ENCODE measurements at regions not wholly inside any gene's neighbourhood (a gene's known extent, or its start where the extent isn't known, plus 50 kb on each side); places are given as distances from the start of the nearest gene placed in this dataset.

GRCh38 chr6:1068068-1068467 lies 243.8 kb upstream of the FOXQ1 start (continued):
- no peak for TF ChIP-seq ZFP69B (tag by site-specific recombination; IDR thresholded peaks at IDR 0.05)
- TF ChIP-seq ZBTB21 (tag by site-specific recombination; IDR thresholded peaks at IDR 0.05), result 0 out of 2 replicates have a peak, but pooled peaks have one; percentile 31
- no peak for TF ChIP-seq IKZF3 (tag by site-specific recombination; IDR thresholded peaks at IDR 0.05)
- no peak for TF ChIP-seq PRDM2 (tag by site-specific recombination; IDR thresholded peaks at IDR 0.05; ENCODE audit: borderline replicate concordance)
- no peak for TF ChIP-seq ZNF18 (tag by site-specific recombination; IDR thresholded peaks at IDR 0.05)
- no peak for TF ChIP-seq ZNF664 (tag by site-specific recombination; IDR thresholded peaks at IDR 0.05)
- no peak for TF ChIP-seq ELK4 (IDR thresholded peaks at IDR 0.05; ENCODE audit: borderline replicate concordance, low read depth, low read length)
- TF ChIP-seq ZFHX2 (tag by site-specific recombination; conservative IDR thresholded peaks at IDR 0.05), result no peak
- no peak for TF ChIP-seq ZNF311 (tag by site-specific recombination; IDR thresholded peaks at IDR 0.05; ENCODE audit: borderline replicate concordance)
- TF ChIP-seq ZBTB17 (tag by site-specific recombination; IDR thresholded peaks at IDR 0.05), result no peak
- no peak for TF ChIP-seq ZBTB48 (tag by site-specific recombination; IDR thresholded peaks at IDR 0.05)
- no peak; the same call in 1 of the 2 replicates for TF ChIP-seq TRIM28 (IDR thresholded peaks at IDR 0.05; ENCODE audit: borderline replicate concordance, low read length)
- TF ChIP-seq ZNF174 (tag by site-specific recombination; IDR thresholded peaks at IDR 0.05), result no peak
- TF ChIP-seq ZNF48 (tag by site-specific recombination; IDR thresholded peaks at IDR 0.05), result no peak
- TF ChIP-seq ZIC2 (tag by site-specific recombination; IDR thresholded peaks at IDR 0.05), result no peak
- no peak for TF ChIP-seq ZNF768 (tag by site-specific recombination; IDR thresholded peaks at IDR 0.05)
- TF ChIP-seq ZNF404 (tag by site-specific recombination; IDR thresholded peaks at IDR 0.05), result no peak
- no peak for TF ChIP-seq ZNF488 (tag by site-specific recombination; IDR thresholded peaks at IDR 0.05)
- no peak for TF ChIP-seq GLI4 (tag by site-specific recombination; IDR thresholded peaks at IDR 0.05)
- no peak for TF ChIP-seq HOXC10 (CRISPR knock-in tag; IDR thresholded peaks at IDR 0.05)
- TF ChIP-seq ZNF280D (tag by site-specific recombination; IDR thresholded peaks at IDR 0.05), result no peak
- no peak for TF ChIP-seq ZNF704 (tag by site-specific recombination; IDR thresholded peaks at IDR 0.05)
- no peak for TF ChIP-seq AEBP2 (tag by site-specific recombination; IDR thresholded peaks at IDR 0.05; ENCODE audit: borderline replicate concordance)
- no peak for TF ChIP-seq TCF7L2 (IDR thresholded peaks at IDR 0.05; ENCODE audit: borderline replicate concordance, low read depth, low read length)
- TF ChIP-seq KLF9 (tag by site-specific recombination; IDR thresholded peaks at IDR 0.05; ENCODE audit: low read depth), result no peak
